ENCODE measurements at regions not wholly inside any gene's neighbourhood (a gene's known extent, or its start where the extent isn't known, plus 50 kb on each side); places are given as distances from the start of the nearest gene placed in this dataset.

GRCh38 chr3:21163956-21164355, 587.1 kb downstream of the ZNF385D start:
- Mint-ChIP-seq H3K4me3 (no peak overlapping the region), H3K36me3 (no peaks in the 10 kb centered on the region), H3K27me3 (no peaks in the 10 kb centered on the region), H3K9me3 (no peaks in the 10 kb centered on the region), H3K4me1 (ENCODE audit: unreplicated experiment) (no peaks in the 10 kb centered on the region), H3K27ac (no peak overlapping the region)
- no peak for TF ChIP-seq CTCF (conservative IDR thresholded peaks at IDR 0.05)
- DNase-seq (ENCODE audit: extremely low spot score, unreplicated experiment): no peak

GRCh38 chr3:21159543-21159906, 591.5 kb downstream of the ZNF385D start:
- Mint-ChIP-seq H3K4me3 (no peak overlapping the region), H3K36me3 (no peaks in the 10 kb centered on the region), H3K27ac (no peak overlapping the region), H3K9me3 (no peaks in the 10 kb centered on the region), H3K4me1 (ENCODE audit: unreplicated experiment) (no peaks in the 10 kb centered on the region), H3K27me3 (no peaks in the 10 kb centered on the region)
- DNase-seq (ENCODE audit: extremely low spot score, unreplicated experiment): no peak
- no peak for TF ChIP-seq CTCF (conservative IDR thresholded peaks at IDR 0.05)

GRCh38 chr3:21158861-21159542, 592.0 kb downstream of the ZNF385D start:
- Mint-ChIP-seq H3K4me3 (no peak overlapping the region), H3K4me1 (ENCODE audit: unreplicated experiment) (no peaks in the 10 kb centered on the region), H3K36me3 (no peaks in the 10 kb centered on the region), H3K27ac (no peak overlapping the region), H3K9me3 (no peaks in the 10 kb centered on the region), H3K27me3 (no peaks in the 10 kb centered on the region)
- TF ChIP-seq CTCF (conservative IDR thresholded peaks at IDR 0.05): no peak
- no peak for DNase-seq (ENCODE audit: extremely low spot score, unreplicated experiment)

- Mint-ChIP-seq H3K4me1 (ENCODE audit: unreplicated experiment) (no peaks in the 10 kb centered on the region), H3K9me3 (no peaks in the 10 kb centered on the region), H3K4me3 (no peak overlapping the region), H3K27me3 (no peaks in the 10 kb centered on the region), H3K36me3 (no peaks in the 10 kb centered on the region), H3K27ac (no peak overlapping the region)
- no peak for TF ChIP-seq CTCF (conservative IDR thresholded peaks at IDR 0.05)
- no peak for DNase-seq (ENCODE audit: extremely low spot score, unreplicated experiment)
Observed at GRCh38 chr3:21154911-21155310, 596.1 kb downstream of the ZNF385D start.

DNA sequence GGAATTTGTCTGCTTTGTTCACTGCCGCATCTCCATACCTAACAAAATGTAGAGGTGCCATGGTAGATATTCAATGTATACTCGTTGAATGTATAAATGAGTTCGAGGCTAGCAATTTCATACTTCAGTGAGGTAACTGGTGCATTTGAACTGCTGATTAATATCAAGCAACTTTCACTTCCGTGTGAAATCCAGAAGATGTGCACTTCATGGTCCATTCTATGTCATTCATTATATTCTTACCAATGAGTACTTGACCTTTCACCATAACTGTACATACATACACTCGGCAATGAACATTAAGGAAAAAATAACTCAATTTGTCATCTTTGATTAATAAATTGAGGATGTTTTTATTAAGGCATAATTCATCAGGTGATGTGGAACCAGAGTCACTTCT, 598.5 kb downstream of the ZNF385D start:
- Mint-ChIP-seq H3K4me1 (ENCODE audit: unreplicated experiment) (no peaks in the 10 kb centered on the region), H3K27ac (no peak overlapping the region), H3K36me3 (no peaks in the 10 kb centered on the region), H3K9me3 (no peaks in the 10 kb centered on the region), H3K27me3 (no peaks in the 10 kb centered on the region), H3K4me3 (no peak overlapping the region)
- no peak for TF ChIP-seq CTCF (conservative IDR thresholded peaks at IDR 0.05)
- DNase-seq (ENCODE audit: extremely low spot score, unreplicated experiment): no peak

GRCh38 chr3:21142949-21143348, 608.1 kb downstream of the ZNF385D start:
- Mint-ChIP-seq H3K9me3 (peaks cover 3% of the 10 kb centered on the region), H3K27ac (no peak overlapping the region), H3K36me3 (no peaks in the 10 kb centered on the region), H3K4me1 (ENCODE audit: unreplicated experiment) (no peaks in the 10 kb centered on the region), H3K4me3 (no peak overlapping the region), H3K27me3 (no peaks in the 10 kb centered on the region)
- DNase-seq (ENCODE audit: extremely low spot score, unreplicated experiment): no peak
- TF ChIP-seq CTCF (conservative IDR thresholded peaks at IDR 0.05): no peak
